GM23338 (cell line): ENCODE measurements at regions not wholly inside any gene's neighbourhood (a gene's known extent, or its start where the extent isn't known, plus 50 kb on each side); places are given as distances from the start of the nearest gene placed in this dataset.

Source experiments
- CREB1 ChIP-seq: fragments of 250-450 bp; sonication (Bioruptor Pico); IDR thresholded peaks from 2 replicates; pipeline ENCODE4 v1.5.0; 2020; ENCODE audit warnings: low read depth, mild to moderate bottlenecking, moderate library complexity
- CTCF ChIP-seq, 2 experiments: fragments of 200-600 bp in 1 of 2; sonication (generic) in 1 of 2; conservative IDR thresholded peaks; 2 replicates each; pipeline versions ENCODE4 v1.5.1 to v1.6.1; 2016 to 2017; ENCODE audit warnings: antibody characterized with exemption in 2 of 2, low read depth in 2 of 2, mild to moderate bottlenecking in 2 of 2, moderate library complexity in 1 of 2
- ETS1 ChIP-seq: IDR thresholded peaks from 2 replicates; pipeline ENCODE4 v1.6.1; 2016; ENCODE audit warnings: antibody characterized with exemption
- JUNB ChIP-seq: IDR thresholded peaks from one replicate; pipeline ENCODE4 v1.6.1; 2016; ENCODE audit warnings: antibody characterized with exemption; ENCODE audit not compliant: unreplicated experiment
- NANOG ChIP-seq: IDR thresholded peaks from 2 replicates; pipeline ENCODE4 v1.6.1; 2016; ENCODE audit warnings: antibody characterized with exemption, borderline replicate concordance
- REST ChIP-seq: IDR thresholded peaks from one replicate; pipeline ENCODE4 v1.6.1; 2018; ENCODE audit warnings: antibody characterized with exemption; ENCODE audit not compliant: unreplicated experiment
- STAT1 ChIP-seq: IDR thresholded peaks from one replicate; pipeline ENCODE4 v1.6.1; 2016; ENCODE audit warnings: antibody characterized with exemption; ENCODE audit not compliant: unreplicated experiment
- ZNF114 ChIP-seq: fragments of 250-450 bp; sonication (Bioruptor Pico); IDR thresholded peaks from 2 replicates; pipeline ENCODE4 v1.5.0; 2020; ENCODE audit warnings: mild to moderate bottlenecking, moderate library complexity
- TF ChIP-seq, protein P1 (sequence below): fragments of 250-450 bp; sonication (Bioruptor Pico); IDR thresholded peaks from 2 replicates; pipeline ENCODE4 v1.5.0; 2020; ENCODE audit warnings: mild to moderate bottlenecking, moderate library complexity

- TF ChIP-seq, protein P1, sequence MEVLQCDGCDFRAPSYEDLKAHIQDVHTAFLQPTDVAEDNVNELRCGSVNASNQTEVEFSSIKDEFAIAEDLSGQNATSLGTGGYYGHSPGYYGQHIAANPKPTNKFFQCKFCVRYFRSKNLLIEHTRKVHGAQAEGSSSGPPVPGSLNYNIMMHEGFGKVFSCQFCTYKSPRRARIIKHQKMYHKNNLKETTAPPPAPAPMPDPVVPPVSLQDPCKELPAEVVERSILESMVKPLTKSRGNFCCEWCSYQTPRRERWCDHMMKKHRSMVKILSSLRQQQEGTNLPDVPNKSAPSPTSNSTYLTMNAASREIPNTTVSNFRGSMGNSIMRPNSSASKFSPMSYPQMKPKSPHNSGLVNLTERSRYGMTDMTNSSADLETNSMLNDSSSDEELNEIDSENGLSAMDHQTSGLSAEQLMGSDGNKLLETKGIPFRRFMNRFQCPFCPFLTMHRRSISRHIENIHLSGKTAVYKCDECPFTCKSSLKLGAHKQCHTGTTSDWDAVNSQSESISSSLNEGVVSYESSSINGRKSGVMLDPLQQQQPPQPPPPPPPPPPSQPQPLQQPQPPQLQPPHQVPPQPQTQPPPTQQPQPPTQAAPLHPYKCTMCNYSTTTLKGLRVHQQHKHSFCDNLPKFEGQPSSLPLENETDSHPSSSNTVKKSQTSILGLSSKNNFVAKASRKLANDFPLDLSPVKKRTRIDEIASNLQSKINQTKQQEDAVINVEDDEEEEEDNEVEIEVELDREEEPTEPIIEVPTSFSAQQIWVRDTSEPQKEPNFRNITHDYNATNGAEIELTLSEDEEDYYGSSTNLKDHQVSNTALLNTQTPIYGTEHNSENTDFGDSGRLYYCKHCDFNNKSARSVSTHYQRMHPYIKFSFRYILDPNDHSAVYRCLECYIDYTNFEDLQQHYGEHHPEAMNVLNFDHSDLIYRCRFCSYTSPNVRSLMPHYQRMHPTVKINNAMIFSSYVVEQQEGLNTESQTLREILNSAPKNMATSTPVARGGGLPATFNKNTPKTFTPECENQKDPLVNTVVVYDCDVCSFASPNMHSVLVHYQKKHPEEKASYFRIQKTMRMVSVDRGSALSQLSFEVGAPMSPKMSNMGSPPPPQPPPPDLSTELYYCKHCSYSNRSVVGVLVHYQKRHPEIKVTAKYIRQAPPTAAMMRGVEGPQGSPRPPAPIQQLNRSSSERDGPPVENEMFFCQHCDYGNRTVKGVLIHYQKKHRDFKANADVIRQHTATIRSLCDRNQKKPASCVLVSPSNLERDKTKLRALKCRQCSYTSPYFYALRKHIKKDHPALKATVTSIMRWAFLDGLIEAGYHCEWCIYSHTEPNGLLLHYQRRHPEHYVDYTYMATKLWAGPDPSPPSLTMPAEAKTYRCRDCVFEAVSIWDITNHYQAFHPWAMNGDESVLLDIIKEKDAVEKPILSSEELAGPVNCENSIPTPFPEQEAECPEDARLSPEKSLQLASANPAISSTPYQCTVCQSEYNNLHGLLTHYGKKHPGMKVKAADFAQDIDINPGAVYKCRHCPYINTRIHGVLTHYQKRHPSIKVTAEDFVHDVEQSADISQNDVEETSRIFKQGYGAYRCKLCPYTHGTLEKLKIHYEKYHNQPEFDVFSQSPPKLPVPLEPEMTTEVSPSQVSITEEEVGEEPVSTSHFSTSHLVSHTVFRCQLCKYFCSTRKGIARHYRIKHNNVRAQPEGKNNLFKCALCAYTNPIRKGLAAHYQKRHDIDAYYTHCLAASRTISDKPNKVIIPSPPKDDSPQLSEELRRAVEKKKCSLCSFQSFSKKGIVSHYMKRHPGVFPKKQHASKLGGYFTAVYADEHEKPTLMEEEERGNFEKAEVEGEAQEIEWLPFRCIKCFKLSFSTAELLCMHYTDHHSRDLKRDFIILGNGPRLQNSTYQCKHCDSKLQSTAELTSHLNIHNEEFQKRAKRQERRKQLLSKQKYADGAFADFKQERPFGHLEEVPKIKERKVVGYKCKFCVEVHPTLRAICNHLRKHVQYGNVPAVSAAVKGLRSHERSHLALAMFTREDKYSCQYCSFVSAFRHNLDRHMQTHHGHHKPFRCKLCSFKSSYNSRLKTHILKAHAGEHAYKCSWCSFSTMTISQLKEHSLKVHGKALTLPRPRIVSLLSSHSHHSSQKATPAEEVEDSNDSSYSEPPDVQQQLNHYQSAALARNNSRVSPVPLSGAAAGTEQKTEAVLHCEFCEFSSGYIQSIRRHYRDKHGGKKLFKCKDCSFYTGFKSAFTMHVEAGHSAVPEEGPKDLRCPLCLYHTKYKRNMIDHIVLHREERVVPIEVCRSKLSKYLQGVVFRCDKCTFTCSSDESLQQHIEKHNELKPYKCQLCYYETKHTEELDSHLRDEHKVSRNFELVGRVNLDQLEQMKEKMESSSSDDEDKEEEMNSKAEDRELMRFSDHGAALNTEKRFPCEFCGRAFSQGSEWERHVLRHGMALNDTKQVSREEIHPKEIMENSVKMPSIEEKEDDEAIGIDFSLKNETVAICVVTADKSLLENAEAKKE, result no peak
- TF ChIP-seq REST (no peak), CTCF (conservative IDR thresholded peaks at IDR 0.05; ENCODE audit: low read depth in 2 of 2) (no peak), NANOG (no peak), ZNF114 (CRISPR knock-in tag) (no peak), ETS1 (no peak), JUNB (no peak), CREB1 (CRISPR knock-in tag) (no peak), STAT1 (no peak)
These were observed 121.5 kb upstream of the ZNF716 start (continued) for GRCh38 chr7:57328457-57328856.
